SJCRH30 (cell line): ENCODE measurements at regions not wholly inside any gene's neighbourhood (a gene's known extent, or its start where the extent isn't known, plus 50 kb on each side); places are given as distances from the start of the nearest gene placed in this dataset.
"Not testable (repeated sequence)": the region's sequence is repeated elsewhere in the genome, so short reads cannot be mapped to it uniquely, and the experiment has no call there.

ENCODE experiments used
- DNase-seq, 2 experiments: peaks; one replicate each; pipeline ENCODE4 v3.0.0-alpha.2; 2015 to 2020
- H3K27ac ChIP-seq: fragments of 250-450 bp; sonication (Bioruptor Pico); 2 replicates; pipeline ENCODE4 v1.5.1; 2020; ENCODE audit warnings: mild to moderate bottlenecking, moderate library complexity
- H3K27me3 ChIP-seq: fragments of 250-450 bp; sonication (Bioruptor Pico); 2 replicates; pipeline ENCODE4 v1.5.1; 2020; ENCODE audit warnings: mild to moderate bottlenecking, moderate library complexity
- H3K36me3 ChIP-seq: fragments of 250-450 bp; sonication (Bioruptor Pico); 2 replicates; pipeline ENCODE4 v1.5.1; 2020; ENCODE audit warnings: mild to moderate bottlenecking, moderate library complexity
- H3K4me1 ChIP-seq: fragments of 250-450 bp; sonication (Bioruptor Pico); 2 replicates; pipeline ENCODE4 v1.5.1; 2020; ENCODE audit warnings: mild to moderate bottlenecking, moderate library complexity
- H3K4me3 ChIP-seq: fragments of 250-450 bp; sonication (Bioruptor Pico); 2 replicates; pipeline ENCODE4 v1.5.1; 2020; ENCODE audit warnings: mild to moderate bottlenecking, moderate library complexity
- H3K9me3 ChIP-seq: fragments of 250-450 bp; sonication (Bioruptor Pico); replicated peaks from 2 replicates; pipeline ENCODE4 v1.5.1; 2020; ENCODE audit warnings: mild to moderate bottlenecking, moderate library complexity

DNA sequence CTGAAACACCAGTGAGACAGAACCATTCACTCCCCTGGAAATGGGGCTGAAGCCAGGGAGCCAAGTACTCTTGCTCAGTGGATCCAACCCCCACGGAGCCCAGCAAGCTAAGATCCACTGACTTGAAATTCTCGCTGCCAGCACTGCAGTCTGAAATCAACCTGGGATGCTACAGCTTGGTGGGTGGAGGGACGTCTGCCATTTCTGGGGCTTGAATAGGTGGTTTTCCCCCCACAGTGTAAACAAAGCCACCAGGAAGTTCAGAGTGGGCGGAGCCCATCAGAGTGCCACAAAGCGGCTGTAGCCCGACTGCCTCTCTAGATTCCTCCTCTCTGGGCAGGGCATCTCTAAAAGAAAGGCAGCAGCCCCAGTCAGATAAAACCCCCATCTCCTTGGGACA is 292.8 kb downstream of the LNPK start:
- no peak overlapping the region for H3K4me3 ChIP-seq
- no peaks in the 10 kb centered on the region for H3K27me3 ChIP-seq
- H3K36me3 ChIP-seq = no peaks in the 10 kb centered on the region
- no peak for DNase-seq
- H3K27ac ChIP-seq = no peak overlapping the region
- H3K9me3 ChIP-seq = no peaks in the 10 kb centered on the region; the same call in 1 of the 2 replicates
- no peaks in the 10 kb centered on the region for H3K4me1 ChIP-seq

DNA sequence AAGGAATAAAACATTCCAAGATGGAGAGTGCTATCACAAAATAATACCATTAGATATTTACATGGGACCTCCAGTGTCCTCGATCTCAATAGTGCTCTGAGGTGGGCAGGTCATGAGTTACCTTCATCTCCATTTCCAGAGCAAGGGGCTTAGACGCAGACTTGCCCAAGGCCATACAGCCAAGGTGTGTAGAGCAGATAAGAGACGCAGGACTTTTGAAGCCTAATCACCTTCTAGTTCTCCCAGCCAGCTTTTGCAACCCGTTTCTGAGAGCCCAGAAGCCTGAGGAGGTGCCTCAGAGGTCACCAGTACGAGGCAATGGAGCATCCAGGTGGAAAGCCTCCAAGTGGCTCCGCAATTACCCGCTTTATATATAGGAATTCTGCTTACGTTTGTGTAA is 294.7 kb downstream of the LNPK start:
- Histone ChIP-seq H3K4me3 (no peak overlapping the region), H3K36me3 (no peaks in the 10 kb centered on the region), H3K4me1 (no peaks in the 10 kb centered on the region), H3K27me3 (no peaks in the 10 kb centered on the region), H3K9me3 (no peaks in the 10 kb centered on the region; the same call in 1 of the 2 replicates), H3K27ac (no peak overlapping the region)
- DNase-seq = no peak

DNA sequence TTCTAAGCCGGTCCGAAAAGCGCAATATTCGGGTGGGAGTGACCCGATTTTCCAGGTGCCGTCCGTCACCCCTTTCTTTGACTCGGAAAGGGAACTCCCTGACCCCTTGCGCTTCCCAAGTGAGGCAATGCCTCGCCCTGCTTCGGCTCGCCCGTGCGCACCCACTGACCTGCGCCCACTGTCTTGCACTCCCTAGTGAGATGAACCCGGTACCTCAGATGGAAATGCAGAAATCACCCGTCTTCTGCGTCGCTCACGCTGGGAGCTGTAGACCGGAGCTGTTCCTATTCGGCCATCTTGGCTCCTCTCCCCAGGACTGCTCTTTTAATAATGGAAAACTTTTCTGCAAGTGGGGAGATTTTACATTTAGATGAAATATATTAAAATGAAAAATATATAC is 297.5 kb downstream of the LNPK start:
- H3K36me3 ChIP-seq, H3K4me3 ChIP-seq, H3K9me3 ChIP-seq, DNase-seq, H3K27ac ChIP-seq, H3K27me3 ChIP-seq, H3K4me1 ChIP-seq: not testable (repeated sequence)

DNA sequence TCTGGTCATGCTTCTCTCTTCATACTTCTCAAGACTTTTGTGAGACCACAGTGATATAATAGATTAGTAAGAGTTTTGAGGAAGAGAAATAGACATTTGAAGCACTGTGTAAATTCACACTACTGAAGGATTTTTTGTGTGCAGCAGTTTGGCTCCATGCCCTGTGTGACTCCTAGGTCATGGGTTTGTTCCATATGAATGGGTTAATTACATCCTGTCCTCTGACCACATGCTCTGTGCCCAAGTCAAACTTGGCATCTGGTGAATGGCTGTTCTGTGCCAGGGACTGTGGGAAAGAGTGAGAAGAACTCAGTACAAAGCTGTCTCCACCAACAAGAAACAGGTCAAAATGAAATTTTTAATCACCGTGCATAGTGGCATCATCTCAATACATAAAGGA is 304.0 kb downstream of the LNPK start:
- no peak for DNase-seq
- Histone ChIP-seq H3K27me3 (no peaks in the 10 kb centered on the region), H3K4me1 (no peaks in the 10 kb centered on the region), H3K4me3 (no peak overlapping the region), H3K36me3 (no peaks in the 10 kb centered on the region), H3K27ac (no peak overlapping the region), H3K9me3 (no peaks in the 10 kb centered on the region)

DNA sequence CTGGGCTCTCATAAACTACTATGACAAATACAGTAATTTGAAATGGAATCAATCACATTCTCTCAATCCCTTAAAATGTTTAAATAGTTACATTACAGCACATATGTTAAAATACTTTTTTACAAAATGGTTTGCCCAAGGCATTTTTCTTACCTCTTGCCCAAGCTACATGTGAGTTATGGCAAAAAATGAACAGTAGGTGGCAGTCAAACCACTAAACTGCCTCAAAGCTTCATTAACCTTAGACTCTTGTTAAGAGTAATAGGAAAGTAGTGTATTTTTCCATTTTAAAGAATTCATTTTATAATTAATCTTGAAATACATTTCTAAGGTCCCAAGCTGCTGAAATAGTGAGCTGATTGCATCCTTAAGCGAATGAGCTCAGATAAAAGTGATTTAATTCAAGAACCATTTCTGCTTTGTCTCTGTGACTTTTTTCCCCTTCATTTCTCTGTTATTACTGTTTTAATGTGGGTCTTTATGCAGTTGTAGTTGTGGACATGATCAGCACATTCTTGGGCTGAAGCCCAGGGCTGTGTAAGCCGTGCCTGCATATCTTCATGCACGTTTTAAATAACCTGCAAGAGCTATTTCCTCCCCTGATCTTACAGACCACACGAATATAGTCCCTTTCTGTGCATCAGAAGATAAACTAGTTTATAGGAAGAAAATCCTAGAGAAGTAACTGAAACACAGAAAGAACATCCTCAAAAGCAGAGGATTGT is 311.8 kb downstream of the LNPK start:
- Histone ChIP-seq H3K27me3 (no peaks in the 10 kb centered on the region; the same call in 1 of the 2 replicates), H3K27ac (no peak overlapping the region), H3K9me3 (no peaks in the 10 kb centered on the region), H3K36me3 (no peaks in the 10 kb centered on the region), H3K4me1 (no peaks in the 10 kb centered on the region), H3K4me3 (no peak overlapping the region)
- peak; percentile 37 to 81 for DNase-seq

DNA sequence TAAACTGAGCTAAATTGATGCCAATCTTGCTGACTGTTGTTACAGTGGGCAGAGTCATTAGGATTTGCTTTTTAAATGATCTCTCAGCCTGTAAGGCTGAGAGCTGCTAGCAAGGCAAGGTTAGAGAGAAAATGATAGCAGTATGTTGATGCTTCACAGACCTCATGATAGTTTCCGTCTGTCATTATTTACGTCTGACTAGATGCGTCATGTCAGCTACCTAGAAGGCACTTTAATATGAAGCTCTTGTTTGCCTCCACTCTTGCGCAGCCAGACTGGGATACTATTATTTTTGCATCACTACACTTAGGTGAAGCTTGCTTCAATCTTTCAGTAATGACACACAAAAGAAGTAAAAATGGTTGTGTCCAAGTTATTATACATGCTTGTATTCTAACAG is 313.8 kb downstream of the LNPK start:
- Histone ChIP-seq H3K36me3 (no peaks in the 10 kb centered on the region), H3K27me3 (no peaks in the 10 kb centered on the region; the same call in 1 of the 2 replicates), H3K9me3 (no peaks in the 10 kb centered on the region), H3K4me1 (no peaks in the 10 kb centered on the region), H3K4me3 (no peak overlapping the region), H3K27ac (no peak overlapping the region)
- DNase-seq = no peak

DNA sequence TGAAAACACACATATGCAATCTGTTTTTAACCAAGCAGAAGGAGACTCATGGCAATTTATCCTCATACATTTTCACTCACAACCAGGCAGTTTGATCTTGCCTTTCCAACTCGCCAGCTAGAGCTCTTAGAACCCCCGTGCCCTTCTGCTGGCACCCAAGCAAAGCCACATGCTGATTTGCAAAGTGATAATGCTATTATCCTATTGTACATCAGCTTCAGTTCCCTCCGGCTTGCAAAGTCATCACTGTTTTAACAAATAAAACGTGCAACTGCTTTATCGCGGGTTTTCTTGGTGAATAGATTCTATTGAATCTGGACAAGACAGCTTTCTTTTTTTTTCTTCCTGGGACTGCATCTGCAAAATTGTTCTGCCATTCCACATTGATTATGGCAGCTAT is 314.6 kb downstream of the LNPK start:
- Histone ChIP-seq H3K27ac (no peak overlapping the region), H3K4me3 (no peak overlapping the region), H3K27me3 (no peaks in the 10 kb centered on the region; the same call in 1 of the 2 replicates), H3K9me3 (no peaks in the 10 kb centered on the region), H3K4me1 (no peaks in the 10 kb centered on the region), H3K36me3 (no peaks in the 10 kb centered on the region)
- DNase-seq = no peak

DNA sequence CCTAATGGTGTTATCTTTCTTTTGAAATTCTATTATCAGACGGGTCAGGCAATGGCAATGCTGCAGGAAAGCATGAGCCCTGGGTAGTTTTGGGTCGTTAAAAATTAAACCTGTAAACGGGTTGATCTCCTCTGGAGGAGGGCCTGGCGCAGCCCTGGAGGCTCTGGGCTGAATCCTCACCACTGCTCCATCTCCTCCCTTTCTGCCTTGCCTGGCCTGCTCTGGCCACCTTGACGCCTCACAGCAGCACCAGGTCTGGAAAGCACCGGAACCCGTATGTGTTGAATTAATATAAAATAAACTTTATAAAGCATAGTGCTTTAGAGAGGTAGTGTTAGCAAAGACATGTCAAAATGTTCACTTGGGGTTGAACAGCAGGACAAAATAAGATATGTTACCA is 316.1 kb downstream of the LNPK start:
- H3K27ac ChIP-seq = no peak overlapping the region
- no peak for DNase-seq
- no peak overlapping the region for H3K4me3 ChIP-seq
- H3K27me3 ChIP-seq = no peaks in the 10 kb centered on the region; the same call in 1 of the 2 replicates
- no peaks in the 10 kb centered on the region for H3K9me3 ChIP-seq
- H3K4me1 ChIP-seq = no peaks in the 10 kb centered on the region
- H3K36me3 ChIP-seq = no peaks in the 10 kb centered on the region

DNA sequence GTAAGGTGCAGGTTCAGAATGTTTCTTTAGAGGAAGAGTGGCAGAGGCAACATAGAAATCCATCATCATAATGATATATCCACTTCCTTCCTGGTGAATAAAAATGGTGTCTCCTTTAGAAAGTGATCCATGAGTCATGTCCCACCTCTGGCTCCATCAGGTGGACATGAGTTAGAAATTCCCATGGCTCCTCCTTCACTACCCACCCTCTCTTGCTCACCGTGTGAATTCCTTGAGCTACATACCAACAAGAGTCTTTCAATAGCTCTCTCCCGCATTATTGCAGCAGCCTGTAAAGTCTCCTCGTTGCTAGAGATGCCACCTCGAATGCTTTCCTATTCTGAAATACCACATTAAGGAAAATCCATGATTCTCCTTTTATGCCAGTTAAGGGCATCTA is 317.6 kb downstream of the LNPK start:
- Histone ChIP-seq H3K4me3 (no peak overlapping the region), H3K4me1 (no peaks in the 10 kb centered on the region), H3K27me3 (no peaks in the 10 kb centered on the region), H3K36me3 (no peaks in the 10 kb centered on the region), H3K9me3 (no peaks in the 10 kb centered on the region), H3K27ac (no peak overlapping the region)
- no peak for DNase-seq

DNA sequence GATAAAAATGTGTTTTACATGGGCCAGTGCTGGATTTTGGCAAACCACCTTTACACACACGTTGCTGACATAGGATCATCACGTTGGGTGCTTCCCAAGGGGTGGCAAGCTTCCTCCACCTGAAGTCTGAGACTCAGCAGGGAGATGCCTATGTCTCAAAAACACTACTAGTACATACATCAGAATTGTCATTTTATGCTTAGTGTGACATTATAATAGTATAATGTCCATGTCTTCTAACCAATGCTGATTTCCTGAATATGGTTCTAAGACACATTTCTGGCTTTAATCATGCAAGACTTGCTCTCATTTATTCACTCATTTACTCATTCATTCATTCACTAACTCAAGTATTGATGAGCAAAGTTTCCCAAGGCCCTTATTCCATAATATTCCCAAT is 322.3 kb downstream of the LNPK start:
- no peak overlapping the region for H3K4me3 ChIP-seq

DNA sequence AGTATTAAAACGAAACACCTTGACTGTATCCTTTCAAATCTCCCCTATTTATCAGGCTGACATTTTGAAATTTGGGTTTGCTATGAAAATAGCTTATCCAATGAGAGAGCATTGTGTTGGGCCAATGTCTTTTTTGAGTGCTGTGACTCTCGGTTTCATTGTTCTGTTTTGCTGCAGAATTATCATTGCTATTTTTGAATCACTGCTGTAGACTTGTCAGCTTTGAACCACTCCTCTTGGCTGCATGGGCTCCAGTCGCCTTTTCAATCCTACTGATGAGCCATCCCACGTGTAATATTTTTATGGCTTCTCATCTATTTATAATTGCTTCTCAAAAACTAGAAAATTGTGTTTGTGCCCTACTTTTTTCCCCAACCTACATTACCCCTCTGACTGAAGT is 322.8 kb downstream of the LNPK start:
- Histone ChIP-seq H3K36me3 (no peaks in the 10 kb centered on the region), H3K27me3 (no peaks in the 10 kb centered on the region), H3K27ac (no peak overlapping the region), H3K4me3 (no peak overlapping the region), H3K9me3 (no peaks in the 10 kb centered on the region), H3K4me1 (no peaks in the 10 kb centered on the region)
- DNase-seq = no peak

More for the DNA sequence above, 322.3 kb downstream of the LNPK start:
- Histone ChIP-seq H3K4me1 (no peaks in the 10 kb centered on the region), H3K27ac (no peak overlapping the region), H3K36me3 (no peaks in the 10 kb centered on the region), H3K27me3 (no peaks in the 10 kb centered on the region), H3K9me3 (no peaks in the 10 kb centered on the region)
- no peak for DNase-seq

DNA sequence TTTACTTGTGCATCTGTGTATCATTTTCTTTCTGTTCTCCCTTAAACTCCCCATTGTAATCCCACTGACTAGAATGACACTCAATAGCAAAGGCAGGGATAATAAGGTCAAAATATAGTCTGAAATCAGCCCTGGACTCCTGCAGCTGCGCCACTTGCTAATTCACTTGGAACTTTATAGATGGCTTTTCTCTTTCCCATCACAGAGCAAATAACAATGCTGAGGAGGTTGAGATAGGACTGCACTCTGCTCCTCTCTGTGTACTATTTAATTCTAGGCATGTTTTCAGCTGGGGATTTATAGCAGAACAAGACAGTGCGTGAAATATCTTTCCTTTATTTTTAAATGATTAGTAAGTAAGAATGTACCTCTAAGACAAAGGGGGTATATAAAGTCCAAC is 324.2 kb downstream of the LNPK start:
- no peak overlapping the region for H3K4me3 ChIP-seq
- DNase-seq = no peak
- H3K27ac ChIP-seq = no peak overlapping the region
- no peaks in the 10 kb centered on the region for H3K36me3 ChIP-seq
- H3K27me3 ChIP-seq = no peaks in the 10 kb centered on the region
- no peaks in the 10 kb centered on the region for H3K9me3 ChIP-seq
- H3K4me1 ChIP-seq = no peaks in the 10 kb centered on the region

DNA sequence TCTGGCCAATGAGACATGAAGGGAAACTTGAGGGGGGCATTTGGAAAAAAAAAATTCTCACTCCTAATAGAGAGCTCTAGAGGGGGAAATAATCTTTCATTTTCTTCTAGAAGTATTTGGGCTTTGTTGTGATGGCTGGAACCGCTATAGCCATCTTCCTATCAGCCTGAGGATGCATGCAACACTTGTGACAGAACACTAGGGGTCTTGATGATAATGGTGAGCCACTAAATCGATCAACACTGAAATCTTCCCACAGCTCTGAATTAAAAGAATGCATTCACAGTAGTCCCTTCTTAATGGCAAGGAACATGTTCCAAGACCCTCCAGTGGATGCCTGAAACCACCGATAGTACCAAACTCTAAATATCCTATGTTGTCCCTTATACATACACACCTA is 325.3 kb downstream of the LNPK start:
- H3K4me1 ChIP-seq = no peaks in the 10 kb centered on the region
- H3K4me3 ChIP-seq = no peak overlapping the region
- no peak overlapping the region for H3K27ac ChIP-seq
- H3K9me3 ChIP-seq = no peaks in the 10 kb centered on the region
- no peaks in the 10 kb centered on the region for H3K36me3 ChIP-seq
- H3K27me3 ChIP-seq = no peaks in the 10 kb centered on the region
- DNase-seq = no peak

DNA sequence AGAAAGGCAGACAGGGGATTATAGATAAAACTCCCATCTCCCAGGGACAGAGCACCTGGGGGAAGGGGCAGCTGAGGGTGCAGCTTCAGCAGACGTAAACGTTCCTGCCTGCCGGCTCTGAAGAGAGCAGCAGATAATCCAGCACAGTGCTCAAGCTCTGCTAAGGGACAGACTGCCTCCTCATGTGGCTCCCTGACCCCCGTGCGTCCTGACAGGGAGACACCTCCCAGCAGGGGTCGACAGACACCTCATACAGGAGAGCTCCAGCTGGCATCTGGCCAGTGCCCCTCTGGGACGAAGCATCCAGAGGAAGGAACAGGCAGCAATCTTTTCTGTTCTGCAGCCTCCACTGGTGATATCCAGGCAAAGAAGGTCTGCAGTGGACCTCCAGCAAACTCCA is 333.3 kb downstream of the LNPK start:
- not testable (repeated sequence) for DNase-seq, H3K4me3 ChIP-seq, H3K27me3 ChIP-seq, H3K36me3 ChIP-seq, H3K9me3 ChIP-seq, H3K4me1 ChIP-seq, H3K27ac ChIP-seq

DNA sequence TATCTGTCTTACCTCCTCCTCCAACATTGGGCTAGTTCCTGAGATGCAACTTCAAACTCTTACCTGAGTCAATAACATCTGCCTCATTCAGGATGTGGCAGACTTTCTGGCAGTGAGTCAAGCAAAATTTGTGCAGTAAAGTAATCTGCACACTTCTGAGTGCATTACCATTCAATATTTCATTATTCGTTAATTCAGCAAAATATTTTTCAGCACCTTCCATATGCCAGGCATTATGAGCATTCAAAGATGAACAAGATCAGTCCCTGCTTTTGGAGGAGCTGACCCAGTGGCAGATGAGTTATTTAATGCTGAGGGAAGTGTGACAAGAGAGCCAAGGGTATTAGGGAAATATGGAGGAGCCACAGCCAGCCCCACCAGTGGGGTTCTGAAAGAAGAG is 339.7 kb downstream of the LNPK start:
- no peaks in the 10 kb centered on the region for H3K9me3 ChIP-seq
- no peak for DNase-seq

DNA sequence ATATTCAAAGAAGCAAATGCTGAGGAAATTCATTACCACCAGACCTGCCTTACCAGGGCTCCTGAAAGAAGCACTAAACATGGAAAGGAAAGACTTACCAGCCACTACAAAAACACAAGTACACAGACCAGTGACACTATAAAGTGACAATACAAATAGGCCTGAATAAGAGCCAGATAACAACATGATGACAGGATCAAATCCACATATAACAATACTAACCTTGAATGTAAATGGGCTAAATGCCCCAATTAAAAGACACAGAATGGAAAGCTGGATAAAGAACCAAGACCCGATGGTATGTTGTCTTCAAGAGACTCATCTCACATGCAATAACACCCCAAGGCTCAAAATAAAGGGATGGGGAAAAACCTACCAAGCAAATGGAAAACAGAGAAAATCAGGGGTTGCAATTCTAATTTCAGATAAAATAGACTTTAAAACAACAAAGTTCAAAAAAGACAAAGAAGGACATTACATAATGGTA is 353.4 kb downstream of the LNPK start:
- no peak for DNase-seq
- Histone ChIP-seq H3K36me3 (no peaks in the 10 kb centered on the region), H3K9me3 (peaks cover 12% of the 10 kb centered on the region; the same call in 1 of the 2 replicates), H3K27me3 (no peaks in the 10 kb centered on the region), H3K4me1 (no peaks in the 10 kb centered on the region), H3K27ac (no peak overlapping the region), H3K4me3 (no peak overlapping the region)

More for the DNA sequence above, 339.7 kb downstream of the LNPK start:
- no peaks in the 10 kb centered on the region for H3K27me3 ChIP-seq
- H3K27ac ChIP-seq = no peak overlapping the region
- no peak overlapping the region for H3K4me3 ChIP-seq
- no peaks in the 10 kb centered on the region for H3K4me1 ChIP-seq
- no peaks in the 10 kb centered on the region for H3K36me3 ChIP-seq
